NT2/D1 (cell line): ENCODE measurements at regions not wholly inside any gene's neighbourhood (a gene's known extent, or its start where the extent isn't known, plus 50 kb on each side); places are given as distances from the start of the nearest gene placed in this dataset.

Source experiments
- SUZ12 ChIP-seq: IDR thresholded peaks from 2 replicates; pipeline ENCODE4 v1.6.1; 2011; ENCODE audit not compliant: insufficient read length, insufficient read depth; ENCODE audit errors: extremely low read depth
- YY1 ChIP-seq: IDR thresholded peaks from 2 replicates; pipeline ENCODE4 v1.6.1; 2011; ENCODE audit not compliant: insufficient read length, insufficient read depth

DNA sequence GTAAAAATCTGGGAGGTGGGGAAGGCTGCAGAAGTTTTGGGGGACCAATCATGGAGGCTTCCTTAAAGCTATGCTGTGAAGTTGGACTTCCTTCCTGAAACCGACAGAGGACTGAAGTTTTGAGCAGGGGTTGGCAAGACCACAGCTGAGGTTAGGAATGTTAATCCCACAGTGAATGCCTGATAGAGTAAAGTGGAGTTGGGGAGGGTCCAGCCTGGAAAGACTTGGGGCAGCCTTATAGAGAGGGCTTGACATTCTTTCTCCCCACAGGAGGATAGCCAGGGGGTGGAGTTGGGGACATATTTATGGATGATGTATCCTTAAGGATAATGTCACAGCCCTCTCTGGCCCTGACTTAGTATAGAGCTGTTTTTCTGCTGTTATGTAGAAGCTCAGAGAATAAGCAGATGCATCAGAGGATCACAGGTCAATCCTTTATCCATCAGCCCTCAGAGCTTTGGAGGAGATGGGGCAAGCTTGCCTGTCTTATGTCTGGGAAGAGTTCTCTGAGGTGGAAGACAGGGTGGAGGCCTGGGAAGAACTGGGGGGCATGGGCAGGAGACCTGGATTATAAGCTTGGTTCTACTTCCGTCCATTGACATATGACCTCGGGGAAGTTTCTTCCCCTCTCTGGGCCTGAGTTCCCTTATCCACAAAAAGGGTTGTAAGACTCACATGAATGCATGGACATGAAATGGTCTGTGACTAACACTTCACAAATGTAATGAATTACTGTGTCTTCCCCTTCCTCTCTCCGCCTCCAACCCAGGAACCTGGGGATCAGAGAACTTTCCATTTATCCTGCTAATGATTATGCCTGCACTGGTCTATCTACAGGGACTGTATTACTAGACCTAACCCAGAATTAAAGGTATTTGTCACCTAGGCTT, 317.8 kb downstream of the MIAT start:
- TF ChIP-seq YY1 (no peak), SUZ12 (no peak)
